ENCODE measurements at regions not wholly inside any gene's neighbourhood (a gene's known extent, or its start where the extent isn't known, plus 50 kb on each side); places are given as distances from the start of the nearest gene placed in this dataset.

- no peaks in the 10 kb centered on the region for H3K9me3 Mint-ChIP-seq (ENCODE audit: unreplicated experiment)
- TF ChIP-seq CTCF (IDR thresholded peaks at IDR 0.05; ENCODE audit: unreplicated experiment) = no peak
- H3K4me3 Mint-ChIP-seq (ENCODE audit: unreplicated experiment) = no peak overlapping the region
- DNase-seq (ENCODE audit: low spot score) = no peak
- H3K4me1 Mint-ChIP-seq (ENCODE audit: unreplicated experiment) = no peaks in the 10 kb centered on the region
- H3K27me3 Mint-ChIP-seq (ENCODE audit: unreplicated experiment) = peaks cover 5% of the 10 kb centered on the region
- H3K27ac Mint-ChIP-seq (ENCODE audit: unreplicated experiment) = no peak overlapping the region
- H3K36me3 Mint-ChIP-seq (ENCODE audit: low read depth, unreplicated experiment) = no peaks in the 10 kb centered on the region
Measured at GRCh38 chr4:184317234-184317918, 99.7 kb upstream of the ENPP6 start.

DNA sequence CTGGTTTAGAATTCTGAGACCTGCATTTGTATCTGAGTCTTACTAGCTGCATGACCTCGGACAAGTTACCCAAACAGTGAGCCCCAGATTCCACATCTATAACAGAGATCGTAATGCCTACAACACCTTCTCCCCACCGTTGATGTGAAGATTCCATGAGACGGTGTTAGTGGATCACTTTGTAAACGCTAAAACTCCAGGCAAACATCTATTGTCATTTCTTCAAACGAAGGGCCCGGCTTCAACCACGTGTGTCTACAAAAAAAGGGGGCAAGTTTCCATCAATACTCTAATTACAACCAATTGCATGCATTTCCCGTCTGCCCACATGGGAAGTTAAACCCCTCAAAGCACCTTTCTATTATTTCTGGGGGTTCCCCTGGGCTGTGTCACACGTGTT lies 99.1 kb upstream of the ENPP6 start:
- TF ChIP-seq CTCF (IDR thresholded peaks at IDR 0.05; ENCODE audit: unreplicated experiment) = no peak
- H3K27ac Mint-ChIP-seq (ENCODE audit: unreplicated experiment) = no peak overlapping the region
- peaks cover 5% of the 10 kb centered on the region for H3K27me3 Mint-ChIP-seq (ENCODE audit: unreplicated experiment)
- H3K36me3 Mint-ChIP-seq (ENCODE audit: low read depth, unreplicated experiment) = no peaks in the 10 kb centered on the region
- H3K9me3 Mint-ChIP-seq (ENCODE audit: unreplicated experiment) = no peaks in the 10 kb centered on the region
- DNase-seq (ENCODE audit: low spot score) = no peak
- H3K4me3 Mint-ChIP-seq (ENCODE audit: unreplicated experiment) = no peak overlapping the region
- no peaks in the 10 kb centered on the region for H3K4me1 Mint-ChIP-seq (ENCODE audit: unreplicated experiment)

DNA sequence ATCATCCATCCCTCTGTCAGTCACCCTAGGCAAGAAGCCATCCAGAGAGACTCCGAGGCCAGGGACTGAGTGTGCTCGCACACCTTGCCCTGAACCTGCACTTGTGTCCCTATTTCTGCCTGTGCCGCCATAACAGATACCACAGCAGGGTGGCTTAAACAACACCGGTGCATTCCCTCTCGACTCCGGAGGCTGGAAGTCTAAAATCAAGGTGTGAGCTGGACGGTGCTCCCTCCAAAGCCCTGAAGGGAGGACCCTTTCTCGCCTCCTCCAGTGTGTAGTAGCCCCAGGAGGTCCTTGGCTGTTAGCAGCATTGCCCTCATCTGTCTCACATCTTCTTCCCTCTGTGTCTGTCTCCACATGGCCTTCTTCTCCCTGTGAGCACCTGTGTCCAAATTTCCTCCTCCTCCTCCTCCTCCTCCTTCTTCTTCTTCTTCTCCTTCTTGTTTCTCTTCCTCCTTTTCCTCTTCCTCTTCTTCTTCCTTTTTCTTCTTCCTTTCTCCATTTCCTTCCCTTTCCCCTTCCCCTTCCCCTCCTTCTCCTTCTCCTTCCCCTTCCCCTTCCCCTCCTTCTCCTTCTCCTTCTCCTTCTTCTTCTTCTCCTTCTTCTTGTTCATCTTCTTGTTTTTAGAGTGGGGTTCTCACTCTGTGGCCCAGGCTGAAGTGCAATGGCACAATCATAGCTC lies 98.1 kb upstream of the ENPP6 start:
- H3K36me3 Mint-ChIP-seq (ENCODE audit: low read depth, unreplicated experiment) = no peaks in the 10 kb centered on the region
- no peak for TF ChIP-seq CTCF (IDR thresholded peaks at IDR 0.05; ENCODE audit: unreplicated experiment)
- no peaks in the 10 kb centered on the region for H3K4me1 Mint-ChIP-seq (ENCODE audit: unreplicated experiment)
- H3K27me3 Mint-ChIP-seq (ENCODE audit: unreplicated experiment) = peaks cover 6% of the 10 kb centered on the region
- no peaks in the 10 kb centered on the region for H3K9me3 Mint-ChIP-seq (ENCODE audit: unreplicated experiment)
- no peak overlapping the region for H3K4me3 Mint-ChIP-seq (ENCODE audit: unreplicated experiment)
- no peak for DNase-seq (ENCODE audit: low spot score)
- H3K27ac Mint-ChIP-seq (ENCODE audit: unreplicated experiment) = no peak overlapping the region

DNA sequence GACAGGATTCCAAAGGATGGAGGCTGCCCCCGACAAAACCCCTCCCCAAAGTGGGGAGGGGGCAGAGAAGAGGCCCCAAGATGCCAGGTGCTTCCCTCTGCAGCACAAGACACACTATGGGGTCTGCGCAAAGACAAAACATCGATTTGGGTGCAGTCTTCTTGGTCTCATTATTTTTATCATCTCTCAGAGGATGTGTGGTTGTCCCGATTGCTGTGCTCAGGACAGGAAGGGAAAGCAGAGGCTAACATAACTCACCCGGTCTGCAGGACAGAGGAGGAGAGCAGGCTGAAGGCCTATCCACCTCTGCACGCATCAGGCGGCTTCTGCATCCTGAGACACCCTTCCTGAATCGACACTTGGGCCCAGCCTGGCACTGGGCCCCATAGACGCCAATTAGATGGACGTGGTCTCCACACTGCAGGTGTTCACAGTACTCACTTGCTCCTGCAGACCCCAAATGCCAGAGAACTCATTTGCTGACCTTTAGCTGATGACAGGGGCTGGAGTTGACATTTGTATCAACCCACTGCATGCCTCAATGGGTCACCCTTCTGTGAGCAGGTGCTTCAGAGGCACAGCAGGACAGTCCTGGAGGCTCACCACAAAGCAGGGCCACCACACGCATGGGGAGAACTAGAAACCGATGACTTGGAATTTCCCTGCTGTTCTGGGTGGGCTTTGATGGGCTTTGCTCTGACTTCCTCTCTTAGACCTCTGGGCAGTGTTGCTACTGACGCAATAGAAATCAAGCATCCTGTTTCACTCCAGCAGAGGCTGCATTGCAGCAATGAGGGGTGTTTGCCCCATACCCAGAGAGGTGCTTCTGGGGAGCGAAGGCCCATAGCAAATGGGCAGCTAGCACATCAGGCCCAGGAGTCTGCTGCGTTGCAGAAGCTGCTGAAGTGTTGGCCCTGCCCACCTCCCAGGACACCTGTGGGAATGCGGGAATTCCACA lies 96.3 kb upstream of the ENPP6 start:
- peaks cover 3% of the 10 kb centered on the region for H3K4me1 Mint-ChIP-seq (ENCODE audit: unreplicated experiment)
- peaks cover 5% of the 10 kb centered on the region for H3K36me3 Mint-ChIP-seq (ENCODE audit: low read depth, unreplicated experiment)
- no peaks in the 10 kb centered on the region for H3K9me3 Mint-ChIP-seq (ENCODE audit: unreplicated experiment)
- no peak overlapping the region for H3K4me3 Mint-ChIP-seq (ENCODE audit: unreplicated experiment)
- no peak for DNase-seq (ENCODE audit: low spot score)
- no peak overlapping the region for H3K27ac Mint-ChIP-seq (ENCODE audit: unreplicated experiment)
- TF ChIP-seq CTCF (IDR thresholded peaks at IDR 0.05; ENCODE audit: unreplicated experiment) = no peak
- H3K27me3 Mint-ChIP-seq (ENCODE audit: unreplicated experiment) = peaks cover 10% of the 10 kb centered on the region
